Vagina (tissue), 2 donors: ENCODE measurements at regions not wholly inside any gene's neighbourhood (a gene's known extent, or its start where the extent isn't known, plus 50 kb on each side); places are given as distances from the start of the nearest gene placed in this dataset.

ENCODE experiments used
- POLR2AphosphoS5 ChIP-seq, 2 donors: sonication (generic); formaldehyde crosslinking; IDR thresholded peaks; one replicate each; pipeline ENCODE4 v1.9.0; 2017; ENCODE audit warnings: antibody characterized with exemption in 2 of 2, mild to moderate bottlenecking in 2 of 2, low read depth in 1 of 2; ENCODE audit not compliant: insufficient read depth in 1 of 2
- TF ChIP-seq, protein P1 (sequence below), 3 experiments: fragments of 450-650 bp in 2 of 3; fragments of 200-600 bp in 1 of 3; sonication (generic) in 1 of 3; IDR thresholded peaks; one replicate each; pipeline ENCODE4 v1.5.1; 2017 to 2019; ENCODE audit warnings: antibody characterized with exemption in 3 of 3, mild to moderate bottlenecking in 2 of 3, moderate library complexity in 2 of 3

GRCh38 chr16:48087639-48088038 is 68.2 kb downstream of the ABCC12 start:
- TF ChIP-seq, protein P1, sequence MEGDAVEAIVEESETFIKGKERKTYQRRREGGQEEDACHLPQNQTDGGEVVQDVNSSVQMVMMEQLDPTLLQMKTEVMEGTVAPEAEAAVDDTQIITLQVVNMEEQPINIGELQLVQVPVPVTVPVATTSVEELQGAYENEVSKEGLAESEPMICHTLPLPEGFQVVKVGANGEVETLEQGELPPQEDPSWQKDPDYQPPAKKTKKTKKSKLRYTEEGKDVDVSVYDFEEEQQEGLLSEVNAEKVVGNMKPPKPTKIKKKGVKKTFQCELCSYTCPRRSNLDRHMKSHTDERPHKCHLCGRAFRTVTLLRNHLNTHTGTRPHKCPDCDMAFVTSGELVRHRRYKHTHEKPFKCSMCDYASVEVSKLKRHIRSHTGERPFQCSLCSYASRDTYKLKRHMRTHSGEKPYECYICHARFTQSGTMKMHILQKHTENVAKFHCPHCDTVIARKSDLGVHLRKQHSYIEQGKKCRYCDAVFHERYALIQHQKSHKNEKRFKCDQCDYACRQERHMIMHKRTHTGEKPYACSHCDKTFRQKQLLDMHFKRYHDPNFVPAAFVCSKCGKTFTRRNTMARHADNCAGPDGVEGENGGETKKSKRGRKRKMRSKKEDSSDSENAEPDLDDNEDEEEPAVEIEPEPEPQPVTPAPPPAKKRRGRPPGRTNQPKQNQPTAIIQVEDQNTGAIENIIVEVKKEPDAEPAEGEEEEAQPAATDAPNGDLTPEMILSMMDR (IDR thresholded peaks at IDR 0.05): no peak
- no peak for TF ChIP-seq POLR2AphosphoS5 (IDR thresholded peaks at IDR 0.05; ENCODE audit: insufficient read depth in 1 of 2, low read depth in 1 of 2)
